Activated CD4-positive, alpha-beta T cell treated with anti-CD3 and anti-CD28 coated beads, Interleukin-2, amount 10 ng/mL, durations not matched to agents 7 days and 5 days (primary cell): ENCODE measurements at regions not wholly inside any gene's neighbourhood (a gene's known extent, or its start where the extent isn't known, plus 50 kb on each side); places are given as distances from the start of the nearest gene placed in this dataset.
"Not testable (repeated sequence)": the region's sequence is repeated elsewhere in the genome, so short reads cannot be mapped to it uniquely, and the experiment has no call there.

ENCODE experiments used
- CTCF ChIA-PET: fragments of 350-600 bp; sonication (Branson Sonifier 250); formaldehyde crosslinking; loops from one replicate; lab custom pipeline; 2021; ENCODE audit warnings: antibody characterized with exemption; lab: Charles Lee
- POLR2A ChIA-PET: fragments of 350-600 bp; sonication (Branson Sonifier 250); formaldehyde crosslinking; loops from one replicate; lab custom pipeline; 2021; ENCODE audit warnings: antibody characterized with exemption; lab: Charles Lee
- DNase-seq: peaks from one replicate; pipeline ENCODE4 v3.0.0-alpha.2; 2020
- H3K27ac Mint-ChIP-seq: one replicate; pipeline ENCODE4 v1.8.0; 2021; ENCODE audit warnings: mild to moderate bottlenecking, moderate library complexity, mixed read lengths
- H3K27me3 Mint-ChIP-seq: one replicate; pipeline ENCODE4 v1.8.0; 2021; ENCODE audit warnings: mixed read lengths
- H3K36me3 Mint-ChIP-seq: one replicate; pipeline ENCODE4 v1.8.0; 2021; ENCODE audit warnings: low read depth, mixed read lengths
- H3K4me1 Mint-ChIP-seq: one replicate; pipeline ENCODE4 v1.8.0; 2021; ENCODE audit warnings: mixed read lengths
- H3K4me3 Mint-ChIP-seq: one replicate; pipeline ENCODE4 v1.8.0; 2021; ENCODE audit warnings: mild to moderate bottlenecking, moderate library complexity, mixed read lengths
- H3K9me3 Mint-ChIP-seq: one replicate; pipeline ENCODE4 v1.8.0; 2021; ENCODE audit warnings: mixed read lengths

- H3K4me3 Mint-ChIP-seq, result no peak overlapping the region
- H3K27me3 Mint-ChIP-seq, result peaks cover 3% of the 10 kb centered on the region
- no peaks in the 10 kb centered on the region for H3K9me3 Mint-ChIP-seq
- no peak overlapping the region for H3K27ac Mint-ChIP-seq
- ChIA-PET CTCF (no interaction called here), POLR2A (no interaction called here)
- H3K4me1 Mint-ChIP-seq, result no peaks in the 10 kb centered on the region
- DNase-seq, result no peak
- H3K36me3 Mint-ChIP-seq, result no peaks in the 10 kb centered on the region
These were observed 53.8 kb downstream of the COX7C start for GRCh38 chr5:86671536-86671935.

- no peak overlapping the region for H3K4me3 Mint-ChIP-seq
- ChIA-PET CTCF (no interaction called here), POLR2A (no interaction called here)
- H3K36me3 Mint-ChIP-seq, result no peaks in the 10 kb centered on the region
- no peaks in the 10 kb centered on the region for H3K4me1 Mint-ChIP-seq
- DNase-seq, result no peak
- peaks cover 3% of the 10 kb centered on the region for H3K27me3 Mint-ChIP-seq
- H3K9me3 Mint-ChIP-seq, result no peaks in the 10 kb centered on the region
- no peak overlapping the region for H3K27ac Mint-ChIP-seq
These were observed 56.3 kb downstream of the COX7C start for GRCh38 chr5:86674069-86674468.

GRCh38 chr5:86675311-86675710, 57.6 kb downstream of the COX7C start:
- H3K27ac Mint-ChIP-seq, result no peak overlapping the region
- no peaks in the 10 kb centered on the region for H3K4me1 Mint-ChIP-seq
- no peak for DNase-seq
- POLR2A ChIA-PET, result no interaction called here
- H3K4me3 Mint-ChIP-seq, result no peak overlapping the region
- no peaks in the 10 kb centered on the region for H3K36me3 Mint-ChIP-seq
- H3K9me3 Mint-ChIP-seq, result no peaks in the 10 kb centered on the region
- CTCF ChIA-PET, result no interaction called here
- H3K27me3 Mint-ChIP-seq, result peaks cover 3% of the 10 kb centered on the region

- no peaks in the 10 kb centered on the region for H3K36me3 Mint-ChIP-seq
These were observed 61.8 kb downstream of the COX7C start for GRCh38 chr5:86679529-86679928.

GRCh38 chr5:86679949-86680348, 62.2 kb downstream of the COX7C start:
- Mint-ChIP-seq H3K36me3 (no peaks in the 10 kb centered on the region), H3K9me3 (no peaks in the 10 kb centered on the region), H3K4me3 (no peak overlapping the region), H3K27me3 (no peaks in the 10 kb centered on the region), H3K27ac (no peak overlapping the region), H3K4me1 (no peaks in the 10 kb centered on the region)
- DNase-seq, result no peak
- ChIA-PET POLR2A (no interaction called here), CTCF (no interaction called here)

More at GRCh38 chr5:86679529-86679928, 61.8 kb downstream of the COX7C start:
- CTCF ChIA-PET, result no interaction called here
- Mint-ChIP-seq H3K9me3 (no peaks in the 10 kb centered on the region), H3K4me3 (no peak overlapping the region), H3K27me3 (no peaks in the 10 kb centered on the region), H3K27ac (no peak overlapping the region), H3K4me1 (no peaks in the 10 kb centered on the region)
- DNase-seq, result no peak
- POLR2A ChIA-PET, result no interaction called here

GRCh38 chr5:86684222-86684621, 66.5 kb downstream of the COX7C start:
- no peaks in the 10 kb centered on the region for H3K4me1 Mint-ChIP-seq
- ChIA-PET POLR2A (no interaction called here), CTCF (no interaction called here)
- no peak overlapping the region for H3K27ac Mint-ChIP-seq
- no peaks in the 10 kb centered on the region for H3K36me3 Mint-ChIP-seq
- DNase-seq, result no peak
- H3K27me3 Mint-ChIP-seq, result no peaks in the 10 kb centered on the region
- no peak overlapping the region for H3K4me3 Mint-ChIP-seq
- no peaks in the 10 kb centered on the region for H3K9me3 Mint-ChIP-seq

- H3K27me3 Mint-ChIP-seq, result no peaks in the 10 kb centered on the region
- POLR2A ChIA-PET, result no interaction called here
- H3K9me3 Mint-ChIP-seq, result no peaks in the 10 kb centered on the region
- H3K27ac Mint-ChIP-seq, result no peak overlapping the region
- DNase-seq, result no peak
- H3K36me3 Mint-ChIP-seq, result no peaks in the 10 kb centered on the region
- CTCF ChIA-PET, result no interaction called here
- no peaks in the 10 kb centered on the region for H3K4me1 Mint-ChIP-seq
- no peak overlapping the region for H3K4me3 Mint-ChIP-seq
These were observed 68.3 kb downstream of the COX7C start for GRCh38 chr5:86686046-86686445.

- Mint-ChIP-seq H3K4me1 (no peaks in the 10 kb centered on the region), H3K9me3 (no peaks in the 10 kb centered on the region), H3K27me3 (no peaks in the 10 kb centered on the region), H3K36me3 (no peaks in the 10 kb centered on the region), H3K4me3 (no peak overlapping the region), H3K27ac (no peak overlapping the region)
- DNase-seq, result no peak
- POLR2A ChIA-PET, result no interaction called here
- CTCF ChIA-PET, result no interaction called here
These were observed 70.7 kb downstream of the COX7C start for GRCh38 chr5:86688406-86688805.

GRCh38 chr5:86689103-86689729, 71.5 kb downstream of the COX7C start:
- H3K9me3 Mint-ChIP-seq, result no peaks in the 10 kb centered on the region
- POLR2A ChIA-PET, result no interaction called here

GRCh38 chr5:86709157-86709881, 91.6 kb downstream of the COX7C start:
- DNase-seq, result no peak
- H3K36me3 Mint-ChIP-seq, result no peaks in the 10 kb centered on the region
- H3K27me3 Mint-ChIP-seq, result no peaks in the 10 kb centered on the region
- no peaks in the 10 kb centered on the region for H3K4me1 Mint-ChIP-seq
- no peak overlapping the region for H3K4me3 Mint-ChIP-seq
- no peak overlapping the region for H3K27ac Mint-ChIP-seq
- no peaks in the 10 kb centered on the region for H3K9me3 Mint-ChIP-seq
- ChIA-PET CTCF (no interaction called here), POLR2A (no interaction called here)

More at GRCh38 chr5:86689103-86689729, 71.5 kb downstream of the COX7C start:
- Mint-ChIP-seq H3K27ac (no peak overlapping the region), H3K4me3 (no peak overlapping the region), H3K36me3 (no peaks in the 10 kb centered on the region), H3K27me3 (no peaks in the 10 kb centered on the region), H3K4me1 (no peaks in the 10 kb centered on the region)
- CTCF ChIA-PET, result no interaction called here
- DNase-seq, result no peak

- CTCF ChIA-PET, result no interaction called here
- no peaks in the 10 kb centered on the region for H3K36me3 Mint-ChIP-seq
- no peaks in the 10 kb centered on the region for H3K4me1 Mint-ChIP-seq
- no peaks in the 10 kb centered on the region for H3K9me3 Mint-ChIP-seq
- no peak overlapping the region for H3K27ac Mint-ChIP-seq
- H3K27me3 Mint-ChIP-seq, result no peaks in the 10 kb centered on the region
- POLR2A ChIA-PET, result no interaction called here
- no peak overlapping the region for H3K4me3 Mint-ChIP-seq
- DNase-seq, result no peak
These were observed 98.4 kb downstream of the COX7C start for GRCh38 chr5:86716121-86716520.

- H3K9me3 Mint-ChIP-seq, POLR2A ChIA-PET, H3K27me3 Mint-ChIP-seq, H3K4me3 Mint-ChIP-seq, H3K36me3 Mint-ChIP-seq, H3K27ac Mint-ChIP-seq, CTCF ChIA-PET, DNase-seq, H3K4me1 Mint-ChIP-seq: not testable (repeated sequence)
These were observed 113.8 kb downstream of the COX7C start for GRCh38 chr5:86731319-86732117.

- ChIA-PET CTCF (no interaction called here), POLR2A (no interaction called here)
- no peaks in the 10 kb centered on the region for H3K4me1 Mint-ChIP-seq
These were observed 117.6 kb downstream of the COX7C start for GRCh38 chr5:86735370-86735769.

More at GRCh38 chr5:86735370-86735769, 117.6 kb downstream of the COX7C start:
- Mint-ChIP-seq H3K27me3 (no peaks in the 10 kb centered on the region), H3K27ac (no peak overlapping the region), H3K4me3 (no peak overlapping the region), H3K36me3 (no peaks in the 10 kb centered on the region), H3K9me3 (peaks cover 14% of the 10 kb centered on the region)
- DNase-seq, result no peak
